Fibroblast of the aortic adventitia (primary cell): ENCODE measurements at regions not wholly inside any gene's neighbourhood (a gene's known extent, or its start where the extent isn't known, plus 50 kb on each side); places are given as distances from the start of the nearest gene placed in this dataset.

Experiments used
- DNase-seq: peaks from one replicate; pipeline ENCODE4 v3.0.0-alpha.2; 2010; ENCODE audit warnings: low read depth
- H3K4me3 ChIP-seq: 2 replicates; pipeline ENCODE4 v1.5.1; 2011; ENCODE audit warnings: low read depth, mild to moderate bottlenecking, control low read depth, low read length, moderate library complexity
- CTCF ChIP-seq: IDR thresholded peaks from 2 replicates; pipeline ENCODE4 v1.5.1; 2011; ENCODE audit warnings: mild to moderate bottlenecking, low read length, control low read depth, inconsistent platforms; ENCODE audit not compliant: insufficient read depth

- DNase-seq, result no peak
- no peak overlapping the region for H3K4me3 ChIP-seq
- no peak for TF ChIP-seq CTCF
Measured at GRCh38 chr6:164166515-164166914, 752.0 kb downstream of the QKI start.

- DNase-seq, result no peak
- H3K4me3 ChIP-seq, result no peak overlapping the region
Measured at GRCh38 chr6:164164876-164165275, 750.4 kb downstream of the QKI start.

GRCh38 chr6:164163239-164163638, 748.7 kb downstream of the QKI start:
- no peak for TF ChIP-seq CTCF
- DNase-seq, result no peak
- H3K4me3 ChIP-seq, result no peak overlapping the region

More at GRCh38 chr6:164164876-164165275, 750.4 kb downstream of the QKI start:
- no peak for TF ChIP-seq CTCF

- TF ChIP-seq CTCF, result no peak
- DNase-seq, result no peak
- no peak overlapping the region for H3K4me3 ChIP-seq
Measured at GRCh38 chr6:164159061-164159460, 744.5 kb downstream of the QKI start.

- TF ChIP-seq CTCF, result no peak
- no peak overlapping the region for H3K4me3 ChIP-seq
- no peak for DNase-seq
Measured at GRCh38 chr6:164154588-164154987, 740.1 kb downstream of the QKI start.

- DNase-seq, result no peak
- no peak overlapping the region for H3K4me3 ChIP-seq
- TF ChIP-seq CTCF, result no peak
Measured at GRCh38 chr6:164152611-164153010, 738.1 kb downstream of the QKI start.
